Keratinocyte (primary cell): ENCODE measurements at regions not wholly inside any gene's neighbourhood (a gene's known extent, or its start where the extent isn't known, plus 50 kb on each side); places are given as distances from the start of the nearest gene placed in this dataset.

Experiments
- DNase-seq: peaks from one replicate; pipeline ENCODE4 v3.0.0-alpha.2; 2011; ENCODE audit warnings: low read depth, missing footprints, low spot score
- FAIRE-seq: peaks from 2 replicates; lab custom pipeline; 2011; peaks lifted over from hg19 to GRCh38; lab: Jason Lieb, UNC
- H2AFZ ChIP-seq: 2 replicates; pipeline ENCODE4 v1.6.0; 2012; ENCODE audit warnings: low read length, control low read depth, inconsistent platforms; ENCODE audit not compliant: control insufficient read depth
- H3K27ac ChIP-seq: 2 replicates; pipeline ENCODE4 v1.5.1; 2011; ENCODE audit warnings: low read length; ENCODE audit not compliant: control insufficient read depth, insufficient read depth
- H3K27me3 ChIP-seq: 3 replicates; pipeline ENCODE4 v1.6.0; 2011; ENCODE audit warnings: low read length; ENCODE audit not compliant: control insufficient read depth, insufficient read depth; ENCODE audit errors: extremely low read depth
- H3K36me3 ChIP-seq, 2 experiments: 2 replicates in 1 of 2; 3 replicates in 1 of 2; pipeline ENCODE4 v1.5.1; 2011; ENCODE audit warnings: low read length in 2 of 2, mild to moderate bottlenecking in 1 of 2; ENCODE audit not compliant: control insufficient read depth in 2 of 2, insufficient read depth in 2 of 2; ENCODE audit errors: extremely low read depth in 1 of 2
- H3K4me1 ChIP-seq: 3 replicates; pipeline ENCODE4 v1.5.1; 2011; ENCODE audit warnings: low read length; ENCODE audit not compliant: control insufficient read depth, insufficient read depth; ENCODE audit errors: extremely low read depth
- H3K4me2 ChIP-seq: 3 replicates; pipeline ENCODE4 v1.6.0; 2011; ENCODE audit warnings: low read depth, low read length; ENCODE audit not compliant: control insufficient read depth, insufficient read depth; ENCODE audit errors: extremely low read depth
- H3K4me3 ChIP-seq, 3 experiments: fragments of 200-600 bp in 1 of 3; sonication (generic) in 1 of 3; 2 replicates in 2 of 3; 3 replicates in 1 of 3; pipeline ENCODE4 v1.5.1; 2011 to 2016; ENCODE audit warnings: low read length in 3 of 3, mild to moderate bottlenecking in 3 of 3, control low read depth in 2 of 3, inconsistent platforms in 1 of 3, low read depth in 1 of 3, mixed read lengths in 1 of 3, mixed run types in 1 of 3, moderate library complexity in 1 of 3; ENCODE audit not compliant: control insufficient read depth in 2 of 3, insufficient read depth in 2 of 3; ENCODE audit errors: extremely low read depth in 1 of 3
- H3K79me2 ChIP-seq: 2 replicates; pipeline ENCODE4 v1.6.0; 2012; ENCODE audit warnings: low read length; ENCODE audit not compliant: control insufficient read depth, insufficient read depth
- H3K9ac ChIP-seq: 3 replicates; pipeline ENCODE4 v1.6.0; 2011; ENCODE audit warnings: low read length; ENCODE audit not compliant: control insufficient read depth, insufficient read depth; ENCODE audit errors: extremely low read depth
- H3K9me1 ChIP-seq: 3 replicates; pipeline ENCODE4 v1.6.0; 2011; ENCODE audit warnings: low read length; ENCODE audit not compliant: control insufficient read depth, insufficient read depth; ENCODE audit errors: extremely low read depth
- H3K9me3 ChIP-seq: 2 replicates; pipeline ENCODE4 v1.5.1; 2012; ENCODE audit warnings: low read depth, low read length; ENCODE audit not compliant: control insufficient read depth
- H4K20me1 ChIP-seq: 3 replicates; pipeline ENCODE4 v1.6.0; 2011; ENCODE audit warnings: low read length; ENCODE audit not compliant: control insufficient read depth, insufficient read depth; ENCODE audit errors: extremely low read depth
- CTCF ChIP-seq, 3 experiments: IDR thresholded peaks in 1 of 3; conservative IDR thresholded peaks in 1 of 3; optimal IDR thresholded peaks in 1 of 3; 2 replicates in 2 of 3; 3 replicates in 1 of 3; pipeline versions ENCODE3 to v1.5.1; 2011; ENCODE audit warnings: low read length in 3 of 3, mild to moderate bottlenecking in 3 of 3, moderate library complexity in 2 of 3, control low read depth in 1 of 3, inconsistent platforms in 1 of 3; ENCODE audit not compliant: insufficient read depth in 2 of 3; ENCODE audit errors: extremely low read depth in 1 of 3
- EZH2 ChIP-seq: IDR thresholded peaks from one replicate; pipeline ENCODE4 v1.6.1; 2012; ENCODE audit warnings: inconsistent platforms, mild to moderate bottlenecking, low read length, moderate library complexity
- dilution Hi-C: fragments of 300-500 bp; cut with MboI; formaldehyde crosslinking; loops from one replicate; pipeline ENCODE4 v1.7.0; 2020; ENCODE audit warnings: low sequenced_read_pairs; ENCODE audit not compliant: extremely low pct_ligation_motif_present

- H3K36me3 ChIP-seq: no peaks in the 10 kb centered on the region
- no peak for DNase-seq
- peaks cover 1% of the 10 kb centered on the region for H3K9me3 ChIP-seq
- no peak overlapping the region for H3K4me3 ChIP-seq
- no peak overlapping the region for H3K4me2 ChIP-seq
- no peaks in the 10 kb centered on the region for H4K20me1 ChIP-seq
- no peak for FAIRE-seq
- TF ChIP-seq EZH2 (no peak), CTCF (optimal IDR thresholded peaks at IDR 0.05 in 1 of 3, IDR thresholded peaks at IDR 0.05 in 1 of 3, conservative IDR thresholded peaks at IDR 0.05 in 1 of 3; ENCODE audit: extremely low read depth in 1 of 3, insufficient read depth in 2 of 3, low read length in 3 of 3) (no peak)
- H3K9me1 ChIP-seq: no peaks in the 10 kb centered on the region
- H3K27ac ChIP-seq: no peak overlapping the region
- no peak overlapping the region for H3K9ac ChIP-seq
- dilution Hi-C loops: no loop called here
- no peaks in the 10 kb centered on the region for H3K4me1 ChIP-seq
- no peak overlapping the region for H2AFZ ChIP-seq
- H3K27me3 ChIP-seq: no peaks in the 10 kb centered on the region
- no peaks in the 10 kb centered on the region for H3K79me2 ChIP-seq
These were observed 135.3 kb downstream of the LINC00237 start for GRCh38 chr20:20970841-20971240.

DNA sequence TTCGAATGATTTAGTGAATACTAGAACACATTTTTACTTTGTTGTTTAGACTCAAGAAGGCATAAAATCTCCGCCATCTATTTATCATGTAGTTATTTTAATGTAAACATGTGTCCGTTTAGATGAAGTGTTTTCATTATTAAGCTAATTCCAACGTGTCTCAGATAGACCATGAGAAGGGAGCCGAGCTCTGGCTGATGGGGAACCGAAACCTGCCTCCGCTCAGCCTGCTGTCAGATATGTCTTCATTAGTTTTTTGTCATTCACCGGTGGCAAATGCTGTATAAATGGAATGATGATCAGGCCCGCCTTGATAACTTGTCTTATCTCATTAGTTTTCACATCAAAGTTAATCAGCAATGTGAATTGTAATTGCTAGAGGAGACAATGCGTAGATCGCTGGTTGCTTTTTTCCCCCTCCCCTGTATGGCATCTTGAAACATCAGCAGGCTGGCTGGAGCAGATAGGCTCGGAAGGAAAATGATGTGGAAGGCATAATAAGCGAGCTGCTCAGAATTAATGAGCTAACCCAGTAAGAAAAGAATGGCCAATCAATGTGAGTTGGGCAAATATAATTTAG lies 136.4 kb downstream of the LINC00237 start:
- Histone ChIP-seq H2AFZ (no peak overlapping the region), H3K4me1 (no peaks in the 10 kb centered on the region), H3K27ac (no peak overlapping the region), H3K4me3 (no peak overlapping the region), H3K36me3 (no peaks in the 10 kb centered on the region), H3K27me3 (no peaks in the 10 kb centered on the region), H4K20me1 (no peaks in the 10 kb centered on the region), H3K9ac (no peak overlapping the region), H3K79me2 (no peaks in the 10 kb centered on the region), H3K9me3 (peaks cover 1% of the 10 kb centered on the region), H3K9me1 (no peaks in the 10 kb centered on the region), H3K4me2 (no peak overlapping the region)
- no peak for FAIRE-seq
- dilution Hi-C loops: no loop called here
- TF ChIP-seq CTCF (optimal IDR thresholded peaks at IDR 0.05 in 1 of 3, IDR thresholded peaks at IDR 0.05 in 1 of 3, conservative IDR thresholded peaks at IDR 0.05 in 1 of 3; ENCODE audit: extremely low read depth in 1 of 3, insufficient read depth in 2 of 3, low read length in 3 of 3) (no peak), EZH2 (no peak)
- no peak for DNase-seq
